IPS DF 6.9 (cell line): ENCODE measurements at regions not wholly inside any gene's neighbourhood (a gene's known extent, or its start where the extent isn't known, plus 50 kb on each side); places are given as distances from the start of the nearest gene placed in this dataset.
"Not testable (repeated sequence)": the region's sequence is repeated elsewhere in the genome, so short reads cannot be mapped to it uniquely, and the experiment has no call there.

Experiments
- DNase-seq: peaks from one replicate; pipeline ENCODE4 v3.0.0-alpha.2; 2013; ENCODE audit warnings: low read depth, low spot score
- H3K27ac ChIP-seq: one replicate; pipeline ENCODE4 v1.5.1; 2013; ENCODE audit warnings: low read length, control low read depth
- H3K27me3 ChIP-seq: 2 replicates; pipeline ENCODE4 v1.6.1; 2013; ENCODE audit warnings: mild to moderate bottlenecking, low read length; ENCODE audit not compliant: control insufficient read depth, insufficient read depth
- H3K36me3 ChIP-seq: 2 replicates; pipeline ENCODE4 v1.6.1; 2013; ENCODE audit warnings: low read length; ENCODE audit not compliant: control insufficient read depth, insufficient read depth
- H3K4me1 ChIP-seq: 2 replicates; pipeline ENCODE4 v1.6.1; 2013; ENCODE audit warnings: low read length; ENCODE audit not compliant: control insufficient read depth, insufficient read depth
- H3K4me3 ChIP-seq: 2 replicates; pipeline ENCODE4 v1.5.1; 2013; ENCODE audit warnings: mild to moderate bottlenecking, low read length
- H3K9me3 ChIP-seq: 2 replicates; pipeline ENCODE4 v1.6.1; 2013; ENCODE audit warnings: low read length, inconsistent platforms; ENCODE audit not compliant: control insufficient read depth, insufficient read depth
- WGBS: extraction: QIAGEN DNeasy Blood & Tissue Kit; methylation state at CpG from one replicate; pipeline ENCODE4 v1.1.7; 2013; ENCODE audit warnings: mixed read lengths, missing lambda C conversion rate; ENCODE audit not compliant: insufficient read length, insufficient coverage; 5-methylcytosine and 5-hydroxymethylcytosine counted together

- not testable (repeated sequence) for H3K36me3 ChIP-seq, H3K27ac ChIP-seq, H3K27me3 ChIP-seq, H3K9me3 ChIP-seq, H3K4me3 ChIP-seq, H3K4me1 ChIP-seq, DNase-seq
Observed at GRCh38 chr2:91498065-91498449, 2806.6 kb downstream of the RPIA start.

- not testable (repeated sequence) for H3K4me3 ChIP-seq, H3K27me3 ChIP-seq, H3K36me3 ChIP-seq, H3K27ac ChIP-seq, H3K9me3 ChIP-seq, DNase-seq, H3K4me1 ChIP-seq
- no CpG with 5 or more reads among the region's 2 CpGs for WGBS
Observed at GRCh38 chr2:91498513-91499250, 2807.2 kb downstream of the RPIA start.

GRCh38 chr2:91499431-91500050, 2808.1 kb downstream of the RPIA start:
- not testable (repeated sequence) for H3K4me3 ChIP-seq, H3K27ac ChIP-seq, H3K9me3 ChIP-seq, H3K36me3 ChIP-seq, DNase-seq, H3K27me3 ChIP-seq, H3K4me1 ChIP-seq
- whole genome bisulfite sequencing: no CpG with 5 or more reads among the region's 5 CpGs

GRCh38 chr2:91500246-91500977, 2808.9 kb downstream of the RPIA start:
- WGBS: no CpG with 5 or more reads among the region's 6 CpGs
- not testable (repeated sequence) for H3K27me3 ChIP-seq, H3K4me1 ChIP-seq, H3K27ac ChIP-seq, DNase-seq, H3K4me3 ChIP-seq, H3K36me3 ChIP-seq, H3K9me3 ChIP-seq

GRCh38 chr2:91500978-91501310, 2809.5 kb downstream of the RPIA start:
- not testable (repeated sequence) for H3K4me3 ChIP-seq, DNase-seq, H3K4me1 ChIP-seq, H3K27me3 ChIP-seq, H3K27ac ChIP-seq, H3K36me3 ChIP-seq, H3K9me3 ChIP-seq
- WGBS: no CpG with 5 or more reads among the region's 5 CpGs

- H3K27me3 ChIP-seq, H3K4me3 ChIP-seq, H3K9me3 ChIP-seq, H3K27ac ChIP-seq, DNase-seq, H3K4me1 ChIP-seq, H3K36me3 ChIP-seq: not testable (repeated sequence)
- no CpG with 5 or more reads among the region's 17 CpGs for WGBS
Observed at GRCh38 chr2:91501481-91502080, 2810.1 kb downstream of the RPIA start.

GRCh38 chr2:91503572-91503958, 2812.1 kb downstream of the RPIA start:
- not testable (repeated sequence) for H3K36me3 ChIP-seq, H3K4me3 ChIP-seq, H3K9me3 ChIP-seq, H3K27me3 ChIP-seq, H3K27ac ChIP-seq, DNase-seq, H3K4me1 ChIP-seq
- no CpG with 5 or more reads among the region's 8 CpGs for WGBS

GRCh38 chr2:91503959-91504741, 2812.7 kb downstream of the RPIA start:
- no CpG with 5 or more reads among the region's 13 CpGs for WGBS
- not testable (repeated sequence) for H3K27ac ChIP-seq, H3K4me3 ChIP-seq, H3K4me1 ChIP-seq, H3K36me3 ChIP-seq, DNase-seq, H3K27me3 ChIP-seq, H3K9me3 ChIP-seq

GRCh38 chr2:91508816-91509215, 2817.3 kb downstream of the RPIA start:
- no CpG with 5 or more reads among the region's 4 CpGs for WGBS
- H3K4me1 ChIP-seq, H3K9me3 ChIP-seq, H3K36me3 ChIP-seq, H3K4me3 ChIP-seq, H3K27ac ChIP-seq, DNase-seq, H3K27me3 ChIP-seq: not testable (repeated sequence)

- not testable (repeated sequence) for H3K36me3 ChIP-seq, H3K27me3 ChIP-seq, H3K27ac ChIP-seq, H3K9me3 ChIP-seq, H3K4me1 ChIP-seq, DNase-seq, H3K4me3 ChIP-seq
- WGBS: no CpG with 5 or more reads among the region's 4 CpGs
Observed at GRCh38 chr2:91509276-91509675, 2817.8 kb downstream of the RPIA start.
